Effector memory CD8-positive, alpha-beta T cell (primary cell): ENCODE measurements at regions not wholly inside any gene's neighbourhood (a gene's known extent, or its start where the extent isn't known, plus 50 kb on each side); places are given as distances from the start of the nearest gene placed in this dataset.

Experiments
- ATAC-seq: fragments of 150-1000 bp; cut with Tn5 transposase; replicated peaks from 2 replicates; pipeline ENCODE4 v1.10.0; 2021; ENCODE audit warnings: mild to moderate bottlenecking, moderate library complexity
- DNase-seq, 3 experiments: peaks; one replicate each; pipeline ENCODE4 v3.0.0; 2021
- H3K27ac Mint-ChIP-seq, 2 donors: one replicate each; pipeline ENCODE4 v1.8.0; 2022; ENCODE audit warnings: mild to moderate bottlenecking in 2 of 2, mixed read lengths in 2 of 2, moderate library complexity in 2 of 2
- H3K27me3 Mint-ChIP-seq, 2 donors: one replicate each; pipeline ENCODE4 v1.8.0; 2022; ENCODE audit warnings: mixed read lengths in 2 of 2
- H3K36me3 Mint-ChIP-seq: one replicate; pipeline ENCODE4 v1.8.0; 2022; ENCODE audit warnings: mild to moderate bottlenecking, moderate library complexity, mixed read lengths; ENCODE audit not compliant: insufficient read depth
- H3K4me1 Mint-ChIP-seq, 2 donors: one replicate each; pipeline ENCODE4 v1.8.0; 2022; ENCODE audit warnings: low read depth in 2 of 2, mixed read lengths in 2 of 2
- H3K4me3 Mint-ChIP-seq, 2 donors: one replicate each; pipeline ENCODE4 v1.8.0; 2022; ENCODE audit warnings: mild to moderate bottlenecking in 2 of 2, mixed read lengths in 2 of 2, moderate library complexity in 2 of 2
- H3K9me3 Mint-ChIP-seq, 2 donors: one replicate each; pipeline ENCODE4 v1.8.0; 2022; ENCODE audit warnings: mixed read lengths in 2 of 2

DNA sequence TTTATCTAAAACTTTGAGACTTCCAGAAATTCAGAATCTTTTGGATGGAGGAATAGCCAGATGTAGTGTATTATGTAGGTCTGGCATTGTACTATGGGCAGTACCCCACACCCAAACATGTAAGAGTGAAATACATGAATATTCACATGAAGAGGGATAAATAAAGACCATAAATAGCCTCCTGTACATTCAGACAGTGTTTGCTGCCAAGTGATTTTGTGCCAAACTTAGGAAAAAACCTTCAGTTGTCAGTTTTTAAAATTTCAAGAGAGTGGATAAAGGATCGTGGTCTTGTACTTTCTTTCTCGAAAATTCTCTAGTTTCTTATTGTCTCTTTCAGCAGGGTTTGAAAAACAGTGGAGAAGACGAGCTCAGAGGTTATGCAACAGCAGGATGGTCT is 150.3 kb upstream of the LARGE1 start:
- H3K36me3 Mint-ChIP-seq = no peaks in the 10 kb centered on the region
- no peaks in the 10 kb centered on the region for H3K4me1 Mint-ChIP-seq
- no peaks in the 10 kb centered on the region for H3K27me3 Mint-ChIP-seq
- H3K4me3 Mint-ChIP-seq = no peak overlapping the region
- DNase-seq (no peak), ATAC-seq (no peak)
- H3K27ac Mint-ChIP-seq = no peak overlapping the region
- H3K9me3 Mint-ChIP-seq = peaks cover 8% of the 10 kb centered on the region in 2 donors

DNA sequence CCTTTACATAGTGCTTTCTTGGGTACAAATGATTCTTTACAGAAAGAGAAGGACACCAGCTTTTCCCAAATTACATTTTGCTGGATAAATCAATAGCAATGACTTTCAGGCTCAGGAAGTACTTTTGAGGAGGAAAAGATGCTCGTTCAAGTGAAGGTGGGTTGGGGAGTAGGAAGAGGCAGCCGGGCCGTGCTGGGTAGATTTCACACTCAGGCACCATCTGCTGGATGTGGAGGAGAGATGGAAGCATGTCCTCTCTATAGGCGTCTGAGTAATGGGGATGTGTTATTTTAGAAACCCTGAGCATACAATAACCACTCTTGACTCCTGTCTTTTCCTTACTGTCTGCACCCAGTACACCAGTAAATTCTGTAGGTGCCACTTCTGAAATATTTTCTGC is 152.3 kb upstream of the LARGE1 start:
- Mint-ChIP-seq H3K4me3 (no peak overlapping the region), H3K36me3 (no peaks in the 10 kb centered on the region), H3K27me3 (no peaks in the 10 kb centered on the region), H3K4me1 (no peaks in the 10 kb centered on the region), H3K27ac (no peak overlapping the region), H3K9me3 (peaks cover 6 to 8% of the 10 kb centered on the region in 2 donors)
- ATAC-seq (no peak), DNase-seq (no peak)

- Mint-ChIP-seq H3K4me1 (no peaks in the 10 kb centered on the region), H3K4me3 (no peak overlapping the region), H3K36me3 (no peaks in the 10 kb centered on the region), H3K27me3 (no peaks in the 10 kb centered on the region), H3K9me3 (peaks cover 8 to 13% of the 10 kb centered on the region in 2 donors), H3K27ac (no peak overlapping the region)
- no peak for DNase-seq
- ATAC-seq = no peak
Measured at GRCh38 chr22:34080433-34080832, 160.2 kb upstream of the LARGE1 start.

DNA sequence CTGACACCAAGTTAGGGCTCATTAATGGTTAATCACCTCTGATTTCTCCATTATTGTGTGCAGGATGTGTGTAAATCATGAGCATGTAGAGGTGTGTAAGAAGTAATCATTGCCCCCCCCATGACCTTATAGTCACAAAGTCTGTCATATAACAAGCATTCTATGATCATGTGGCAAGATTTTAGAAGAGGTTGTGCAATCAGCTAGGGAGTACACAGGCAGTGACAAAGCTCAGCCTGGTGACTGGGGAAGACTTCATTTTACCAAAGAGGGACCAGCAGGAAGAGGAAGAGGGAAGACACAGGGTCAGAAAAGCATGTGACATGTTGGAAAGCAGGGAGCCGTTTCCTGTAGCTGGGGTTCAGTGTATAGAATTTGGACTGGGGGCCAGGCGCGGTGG is 176.5 kb upstream of the LARGE1 start:
- Mint-ChIP-seq H3K4me3 (no peak overlapping the region), H3K9me3 (peaks cover 6 to 21% of the 10 kb centered on the region in 2 donors), H3K27ac (no peak overlapping the region), H3K4me1 (no peaks in the 10 kb centered on the region), H3K36me3 (no peaks in the 10 kb centered on the region), H3K27me3 (no peaks in the 10 kb centered on the region)
- DNase-seq = no peak
- no peak for ATAC-seq

- ATAC-seq (no peak), DNase-seq (no peak)
- Mint-ChIP-seq H3K27ac (no peak overlapping the region), H3K4me1 (no peaks in the 10 kb centered on the region), H3K4me3 (no peak overlapping the region), H3K27me3 (no peaks in the 10 kb centered on the region), H3K9me3 (peaks cover 7 to 16% of the 10 kb centered on the region in 2 donors), H3K36me3 (no peaks in the 10 kb centered on the region)
Measured at GRCh38 chr22:34099278-34099677, 179.0 kb upstream of the LARGE1 start.

DNA sequence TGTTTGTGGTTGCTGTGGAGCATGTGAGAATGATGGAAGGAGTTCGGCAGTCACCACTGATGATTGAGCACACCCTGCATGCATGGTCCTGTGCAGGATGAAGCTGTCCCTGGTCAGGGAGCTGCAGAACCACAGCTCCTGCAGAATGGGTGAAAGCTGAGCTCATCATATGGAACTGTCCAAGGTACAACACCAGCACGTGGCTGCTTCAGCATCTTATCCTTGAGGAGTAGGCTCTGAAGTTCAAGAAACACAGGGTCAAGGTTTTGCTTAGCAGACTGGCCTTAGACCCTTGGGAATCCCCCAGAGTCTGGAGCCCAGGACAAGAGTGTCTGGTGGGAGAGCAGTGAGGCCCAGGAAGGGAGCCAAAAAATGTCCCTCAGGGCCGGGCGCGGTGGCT is 182.4 kb upstream of the LARGE1 start:
- ATAC-seq (no peak), DNase-seq (no peak)
- no peak overlapping the region for H3K4me3 Mint-ChIP-seq
- no peaks in the 10 kb centered on the region for H3K4me1 Mint-ChIP-seq
- H3K9me3 Mint-ChIP-seq = peaks cover 7 to 11% of the 10 kb centered on the region in 2 donors
- H3K27me3 Mint-ChIP-seq = peaks cover 0 to 11% of the 10 kb centered on the region in 2 donors
- H3K36me3 Mint-ChIP-seq = peaks cover 3% of the 10 kb centered on the region
- no peak overlapping the region for H3K27ac Mint-ChIP-seq

- DNase-seq (no peak), ATAC-seq (no peak)
- Mint-ChIP-seq H3K36me3 (peaks cover 3% of the 10 kb centered on the region), H3K27ac (no peak overlapping the region), H3K4me1 (no peaks in the 10 kb centered on the region), H3K4me3 (no peak overlapping the region), H3K9me3 (peaks cover 6 to 8% of the 10 kb centered on the region in 2 donors), H3K27me3 (peaks cover 0 to 11% of the 10 kb centered on the region in 2 donors)
Measured at GRCh38 chr22:34105461-34106062, 185.3 kb upstream of the LARGE1 start.

DNA sequence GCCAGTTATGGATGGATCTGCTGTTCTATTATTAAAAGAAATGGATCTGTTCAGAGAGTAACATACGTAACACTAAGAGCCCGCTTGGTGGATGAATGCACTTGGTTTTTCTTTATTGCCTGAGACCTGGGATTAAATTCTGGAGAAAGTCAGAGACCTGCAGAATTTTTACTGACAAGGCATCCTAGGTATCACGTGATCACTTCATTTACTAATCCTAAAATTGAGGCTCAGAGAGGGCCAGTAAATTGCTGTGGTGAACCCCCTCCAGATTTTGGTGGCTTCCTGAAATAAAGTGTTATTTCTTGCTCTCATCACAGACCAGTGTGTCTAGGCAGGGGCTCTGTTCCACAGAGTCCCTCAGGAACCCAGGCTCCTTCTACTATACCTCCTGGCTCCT is 187.9 kb upstream of the LARGE1 start:
- Mint-ChIP-seq H3K27me3 (peaks cover 0 to 11% of the 10 kb centered on the region in 2 donors), H3K9me3 (peaks cover 4 to 8% of the 10 kb centered on the region in 2 donors), H3K27ac (no peak overlapping the region), H3K36me3 (peaks cover 3% of the 10 kb centered on the region), H3K4me1 (no peaks in the 10 kb centered on the region), H3K4me3 (no peak overlapping the region)
- no peak for ATAC-seq
- DNase-seq = no peak

DNA sequence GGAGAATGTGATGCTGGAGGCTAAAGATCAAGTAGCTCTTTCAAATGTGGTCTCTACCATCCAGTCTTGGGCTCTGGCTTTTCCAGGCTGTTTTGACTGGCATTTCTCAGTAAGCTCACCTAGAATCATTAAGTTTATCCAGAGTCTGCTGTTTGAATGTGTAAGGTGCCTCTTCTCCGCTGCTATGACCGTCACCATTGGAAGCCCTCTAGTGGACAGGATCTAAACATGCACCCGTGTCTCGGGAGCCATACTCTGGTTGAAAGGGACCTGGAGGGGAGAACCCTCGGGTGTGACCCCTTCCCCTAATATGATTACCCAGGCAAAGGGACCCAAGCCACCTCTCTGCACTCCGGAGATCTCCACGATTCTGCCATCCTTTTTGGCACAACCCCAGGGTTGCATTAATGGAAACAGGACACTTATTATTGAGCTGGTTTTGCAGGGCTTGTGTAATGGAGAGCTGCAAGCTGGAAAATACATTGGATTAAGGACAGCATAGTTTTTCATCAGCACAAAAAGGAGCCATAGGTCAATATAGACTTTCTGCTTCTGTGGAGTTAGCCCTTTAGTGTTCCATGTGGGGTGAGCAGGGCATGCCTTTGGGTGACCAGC is 191.0 kb upstream of the LARGE1 start:
- no peak for DNase-seq
- Mint-ChIP-seq H3K4me1 (no peaks in the 10 kb centered on the region), H3K9me3 (peaks cover 0 to 3% of the 10 kb centered on the region in 2 donors), H3K27me3 (peaks cover 0 to 11% of the 10 kb centered on the region in 2 donors), H3K36me3 (peaks cover 3% of the 10 kb centered on the region), H3K4me3 (no peak overlapping the region), H3K27ac (no peak overlapping the region)
- ATAC-seq = no peak

DNA sequence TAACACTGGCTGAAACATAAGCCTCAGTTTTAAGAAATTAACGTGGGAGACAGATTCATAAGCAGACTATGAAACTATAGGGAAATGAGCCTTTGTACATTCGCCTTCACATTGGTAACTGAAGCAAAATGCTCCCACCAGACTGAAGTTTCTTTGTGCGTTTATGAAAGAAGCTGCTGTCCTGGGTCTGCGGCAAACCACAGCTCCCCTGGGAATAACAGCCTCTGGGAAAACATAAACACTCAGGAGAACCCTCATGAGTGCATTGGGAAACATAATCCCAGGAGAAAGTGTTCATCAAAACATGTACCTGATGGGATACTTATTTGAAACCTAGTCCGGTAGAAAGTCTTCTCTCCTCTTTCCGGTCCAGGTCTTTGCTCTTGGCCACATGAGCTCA is 193.1 kb upstream of the LARGE1 start:
- DNase-seq (no peak), ATAC-seq (no peak)
- H3K27me3 Mint-ChIP-seq = no peaks in the 10 kb centered on the region
- no peaks in the 10 kb centered on the region for H3K4me1 Mint-ChIP-seq
- H3K9me3 Mint-ChIP-seq = peaks cover 0 to 1% of the 10 kb centered on the region in 2 donors
- no peak overlapping the region for H3K27ac Mint-ChIP-seq
- H3K4me3 Mint-ChIP-seq = no peak overlapping the region
- no peaks in the 10 kb centered on the region for H3K36me3 Mint-ChIP-seq

GRCh38 chr22:34114406-34114805 is 194.1 kb upstream of the LARGE1 start:
- DNase-seq (no peak), ATAC-seq (no peak)
- H3K4me3 Mint-ChIP-seq = no peak overlapping the region
- H3K36me3 Mint-ChIP-seq = no peaks in the 10 kb centered on the region
- no peak overlapping the region for H3K27ac Mint-ChIP-seq
- H3K4me1 Mint-ChIP-seq = no peaks in the 10 kb centered on the region
- H3K27me3 Mint-ChIP-seq = no peaks in the 10 kb centered on the region
- peaks cover 0 to 1% of the 10 kb centered on the region in 2 donors for H3K9me3 Mint-ChIP-seq

DNA sequence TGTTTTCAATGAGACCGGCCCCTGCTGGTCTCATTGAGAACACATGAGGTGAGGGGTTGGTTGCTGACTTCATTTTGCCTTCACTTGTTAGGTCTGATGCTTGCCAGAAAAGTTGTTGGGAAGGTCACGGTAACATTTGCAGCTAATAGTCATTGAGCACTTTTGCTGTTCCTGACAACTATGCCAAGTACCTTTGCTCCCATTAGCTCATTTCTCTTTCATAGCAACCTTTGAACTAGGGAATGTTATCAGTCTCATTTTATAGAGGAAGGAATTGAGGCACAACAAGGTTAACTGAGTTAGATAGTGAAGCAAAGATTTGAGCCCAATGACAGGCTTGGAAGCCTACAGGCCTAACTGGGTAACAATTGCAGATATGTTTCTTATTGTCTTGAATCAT is 195.4 kb upstream of the LARGE1 start:
- H3K27me3 Mint-ChIP-seq = no peaks in the 10 kb centered on the region
- DNase-seq = no peak
- H3K36me3 Mint-ChIP-seq = no peaks in the 10 kb centered on the region
- H3K9me3 Mint-ChIP-seq = peaks cover 0 to 1% of the 10 kb centered on the region in 2 donors
- no peak for ATAC-seq
- no peaks in the 10 kb centered on the region for H3K4me1 Mint-ChIP-seq
- no peak overlapping the region for H3K4me3 Mint-ChIP-seq
- H3K27ac Mint-ChIP-seq = no peak overlapping the region

GRCh38 chr22:34116126-34116525 is 195.8 kb upstream of the LARGE1 start:
- DNase-seq = no peak
- no peaks in the 10 kb centered on the region for H3K4me1 Mint-ChIP-seq
- no peaks in the 10 kb centered on the region for H3K27me3 Mint-ChIP-seq
- no peak overlapping the region for H3K27ac Mint-ChIP-seq
- peaks cover 0 to 1% of the 10 kb centered on the region in 2 donors for H3K9me3 Mint-ChIP-seq
- no peak overlapping the region for H3K4me3 Mint-ChIP-seq
- ATAC-seq = no peak
- no peaks in the 10 kb centered on the region for H3K36me3 Mint-ChIP-seq

GRCh38 chr22:34122042-34122441 is 201.8 kb upstream of the LARGE1 start:
- Mint-ChIP-seq H3K4me1 (no peaks in the 10 kb centered on the region), H3K27me3 (no peaks in the 10 kb centered on the region), H3K36me3 (no peaks in the 10 kb centered on the region), H3K4me3 (no peak overlapping the region), H3K9me3 (peaks cover 0 to 3% of the 10 kb centered on the region in 2 donors), H3K27ac (no peak overlapping the region)
- ATAC-seq (no peak), DNase-seq (no peak)
